SK-N-SH treated with all-trans-retinoic acid at 6 μM for 48 hours (cell line): ENCODE measurements at regions not wholly inside any gene's neighbourhood (a gene's known extent, or its start where the extent isn't known, plus 50 kb on each side); places are given as distances from the start of the nearest gene placed in this dataset.

Source experiments
- BACH2 ChIP-seq: fragments of 250-450 bp; sonication (Bioruptor Pico); IDR thresholded peaks from 2 replicates; pipeline ENCODE4 v1.9.0; 2021; ENCODE audit warnings: mild to moderate bottlenecking, borderline replicate concordance
- PATZ1 ChIP-seq: fragments of 250-450 bp; sonication (Bioruptor Pico); IDR thresholded peaks from 2 replicates; pipeline ENCODE4 v1.8.0; 2020; ENCODE audit warnings: mild to moderate bottlenecking, moderate library complexity, borderline replicate concordance
- TCF4 ChIP-seq: fragments of 250-450 bp; sonication (Bioruptor Pico); IDR thresholded peaks from 2 replicates; pipeline ENCODE4 v1.8.0; 2021; ENCODE audit warnings: mild to moderate bottlenecking, moderate library complexity, borderline replicate concordance
- ZNF70 ChIP-seq: fragments of 450-650 bp; formaldehyde crosslinking; IDR thresholded peaks from 2 replicates; pipeline ENCODE4 v1.5.0; 2020; ENCODE audit warnings: mild to moderate bottlenecking, moderate library complexity
- TF ChIP-seq, protein P1 (sequence below): fragments of 250-450 bp; sonication (Bioruptor Pico); IDR thresholded peaks from 2 replicates; pipeline ENCODE4 v1.5.0; 2020; ENCODE audit warnings: mild to moderate bottlenecking, moderate library complexity
- TF ChIP-seq, protein P2 (sequence below): fragments of 250-450 bp; sonication (Bioruptor Pico); IDR thresholded peaks from 2 replicates; pipeline ENCODE4 v1.5.1; 2021; ENCODE audit warnings: mild to moderate bottlenecking, moderate library complexity

- TF ChIP-seq, protein P1, sequence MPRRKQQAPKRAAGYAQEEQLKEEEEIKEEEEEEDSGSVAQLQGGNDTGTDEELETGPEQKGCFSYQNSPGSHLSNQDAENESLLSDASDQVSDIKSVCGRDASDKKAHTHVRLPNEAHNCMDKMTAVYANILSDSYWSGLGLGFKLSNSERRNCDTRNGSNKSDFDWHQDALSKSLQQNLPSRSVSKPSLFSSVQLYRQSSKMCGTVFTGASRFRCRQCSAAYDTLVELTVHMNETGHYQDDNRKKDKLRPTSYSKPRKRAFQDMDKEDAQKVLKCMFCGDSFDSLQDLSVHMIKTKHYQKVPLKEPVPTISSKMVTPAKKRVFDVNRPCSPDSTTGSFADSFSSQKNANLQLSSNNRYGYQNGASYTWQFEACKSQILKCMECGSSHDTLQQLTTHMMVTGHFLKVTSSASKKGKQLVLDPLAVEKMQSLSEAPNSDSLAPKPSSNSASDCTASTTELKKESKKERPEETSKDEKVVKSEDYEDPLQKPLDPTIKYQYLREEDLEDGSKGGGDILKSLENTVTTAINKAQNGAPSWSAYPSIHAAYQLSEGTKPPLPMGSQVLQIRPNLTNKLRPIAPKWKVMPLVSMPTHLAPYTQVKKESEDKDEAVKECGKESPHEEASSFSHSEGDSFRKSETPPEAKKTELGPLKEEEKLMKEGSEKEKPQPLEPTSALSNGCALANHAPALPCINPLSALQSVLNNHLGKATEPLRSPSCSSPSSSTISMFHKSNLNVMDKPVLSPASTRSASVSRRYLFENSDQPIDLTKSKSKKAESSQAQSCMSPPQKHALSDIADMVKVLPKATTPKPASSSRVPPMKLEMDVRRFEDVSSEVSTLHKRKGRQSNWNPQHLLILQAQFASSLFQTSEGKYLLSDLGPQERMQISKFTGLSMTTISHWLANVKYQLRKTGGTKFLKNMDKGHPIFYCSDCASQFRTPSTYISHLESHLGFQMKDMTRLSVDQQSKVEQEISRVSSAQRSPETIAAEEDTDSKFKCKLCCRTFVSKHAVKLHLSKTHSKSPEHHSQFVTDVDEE (CRISPR knock-in tag): no peak
- no peak for TF ChIP-seq TCF4
- TF ChIP-seq BACH2 (CRISPR knock-in tag): no peak
- no peak for TF ChIP-seq ZNF70 (CRISPR knock-in tag)
- TF ChIP-seq, protein P2, sequence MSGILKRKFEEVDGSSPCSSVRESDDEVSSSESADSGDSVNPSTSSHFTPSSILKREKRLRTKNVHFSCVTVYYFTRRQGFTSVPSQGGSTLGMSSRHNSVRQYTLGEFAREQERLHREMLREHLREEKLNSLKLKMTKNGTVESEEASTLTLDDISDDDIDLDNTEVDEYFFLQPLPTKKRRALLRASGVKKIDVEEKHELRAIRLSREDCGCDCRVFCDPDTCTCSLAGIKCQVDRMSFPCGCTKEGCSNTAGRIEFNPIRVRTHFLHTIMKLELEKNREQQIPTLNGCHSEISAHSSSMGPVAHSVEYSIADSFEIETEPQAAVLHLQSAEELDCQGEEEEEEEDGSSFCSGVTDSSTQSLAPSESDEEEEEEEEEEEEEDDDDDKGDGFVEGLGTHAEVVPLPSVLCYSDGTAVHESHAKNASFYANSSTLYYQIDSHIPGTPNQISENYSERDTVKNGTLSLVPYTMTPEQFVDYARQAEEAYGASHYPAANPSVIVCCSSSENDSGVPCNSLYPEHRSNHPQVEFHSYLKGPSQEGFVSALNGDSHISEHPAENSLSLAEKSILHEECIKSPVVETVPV (CRISPR knock-in tag): no peak
- TF ChIP-seq PATZ1 (CRISPR knock-in tag): no peak
Measured at GRCh38 chr2:129732630-129733026, 246.8 kb upstream of the RAB6C start.
